Effector CD8-positive, alpha-beta T cell (primary cell): ENCODE measurements at regions not wholly inside any gene's neighbourhood (a gene's known extent, or its start where the extent isn't known, plus 50 kb on each side); places are given as distances from the start of the nearest gene placed in this dataset.
A peak's percentile ranks its signal among the peaks of the same experiment; 100 is the strongest.

Source experiments
- DNase-seq: peaks from one replicate; lab custom pipeline; 2025; lab: John Stamatoyannopoulos, UW

- DNase-seq = no peak
These were observed 122.3 kb downstream of the RPS12 start for GRCh38 chr6:132936646-132937045.

- DNase-seq = no peak
These were observed 123.1 kb downstream of the RPS12 start for GRCh38 chr6:132937466-132937906.

- DNase-seq = no peak
These were observed 134.5 kb downstream of the RPS12 start for GRCh38 chr6:132948889-132949288.

- no peak for DNase-seq
These were observed 136.2 kb downstream of the RPS12 start for GRCh38 chr6:132950566-132950965.

DNA sequence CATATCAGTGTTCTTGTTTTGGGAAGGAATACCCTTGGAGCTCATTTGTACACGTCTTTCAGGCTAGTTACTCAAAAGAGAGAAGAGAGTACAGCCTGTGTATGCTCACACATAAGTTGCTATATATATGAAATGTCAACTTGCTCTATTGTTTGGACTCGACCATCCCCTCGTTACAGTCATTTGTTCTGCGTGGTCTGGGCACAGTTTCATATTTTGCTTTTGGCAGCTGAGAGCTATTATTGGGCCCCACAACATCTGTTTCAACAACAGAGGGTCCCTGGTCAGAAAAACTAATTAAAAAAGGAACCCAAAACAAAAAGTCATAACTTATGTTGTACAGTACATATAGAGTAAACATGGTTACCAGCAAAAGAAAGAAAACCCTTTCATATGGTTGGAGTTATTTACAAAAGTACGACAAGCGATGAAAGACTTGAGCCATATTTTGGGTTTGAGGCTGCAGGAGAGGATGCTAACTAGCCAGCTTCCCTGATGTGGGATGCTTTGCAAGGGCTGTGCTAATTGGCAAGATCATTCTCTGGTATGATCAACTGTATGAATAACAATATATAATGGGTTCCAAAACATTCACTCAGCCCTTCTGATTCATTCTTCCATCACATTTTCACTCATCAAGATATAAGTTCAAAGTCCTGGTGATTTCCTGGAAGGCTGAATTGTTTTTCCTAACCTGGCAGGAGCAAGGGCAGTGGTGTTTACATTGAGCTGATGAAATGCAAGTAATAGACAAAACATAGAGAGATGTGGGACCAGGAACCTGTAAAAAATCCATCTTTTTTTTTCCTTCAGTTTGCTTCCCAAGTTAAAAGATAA is 137.9 kb downstream of the RPS12 start:
- DNase-seq = no peak

- DNase-seq = no peak
These were observed 138.6 kb downstream of the RPS12 start for GRCh38 chr6:132952986-132953385.

GRCh38 chr6:132954222-132954621 is 139.9 kb downstream of the RPS12 start:
- no peak for DNase-seq

DNA sequence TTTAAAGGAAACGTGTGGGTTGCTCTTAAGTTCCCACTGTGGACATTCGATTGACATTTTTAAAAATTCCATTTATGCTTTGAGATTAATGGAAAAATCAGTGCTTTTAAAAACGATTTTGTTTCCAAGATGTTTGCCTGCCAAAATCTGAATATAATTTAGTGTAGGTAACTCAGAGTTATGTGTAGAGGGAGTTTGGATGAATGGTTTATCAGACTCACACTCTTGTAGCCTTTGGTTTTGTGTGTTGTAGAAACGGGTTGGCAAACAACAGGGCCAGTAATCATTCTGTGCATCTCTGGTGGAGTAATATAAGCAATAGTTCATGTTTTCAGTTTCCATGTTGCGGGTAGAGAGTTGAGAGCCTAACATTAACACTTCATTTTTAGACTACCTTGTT is 140.6 kb downstream of the RPS12 start:
- DNase-seq = no peak

GRCh38 chr6:132959639-132960326 is 145.4 kb downstream of the RPS12 start:
- no peak for DNase-seq

DNA sequence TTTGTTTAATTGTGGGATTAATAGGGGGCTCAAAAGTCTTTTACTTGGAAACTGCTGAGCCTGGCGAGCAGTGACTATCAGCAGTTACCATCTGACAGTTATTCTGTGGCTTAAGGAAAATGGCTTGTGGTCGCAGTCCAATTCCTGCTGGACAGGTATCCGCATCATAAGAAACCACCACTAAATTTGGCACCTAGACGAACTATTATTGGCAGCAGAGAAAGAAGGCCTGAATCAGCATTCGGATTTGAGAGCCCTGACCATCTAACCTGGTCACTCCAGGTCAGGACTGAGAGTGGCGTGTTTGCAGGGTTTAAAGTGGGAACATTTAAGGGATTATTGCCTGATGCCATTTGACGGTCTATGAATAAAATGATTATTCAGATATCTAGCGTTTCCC is 146.4 kb downstream of the RPS12 start:
- no peak for DNase-seq

DNA sequence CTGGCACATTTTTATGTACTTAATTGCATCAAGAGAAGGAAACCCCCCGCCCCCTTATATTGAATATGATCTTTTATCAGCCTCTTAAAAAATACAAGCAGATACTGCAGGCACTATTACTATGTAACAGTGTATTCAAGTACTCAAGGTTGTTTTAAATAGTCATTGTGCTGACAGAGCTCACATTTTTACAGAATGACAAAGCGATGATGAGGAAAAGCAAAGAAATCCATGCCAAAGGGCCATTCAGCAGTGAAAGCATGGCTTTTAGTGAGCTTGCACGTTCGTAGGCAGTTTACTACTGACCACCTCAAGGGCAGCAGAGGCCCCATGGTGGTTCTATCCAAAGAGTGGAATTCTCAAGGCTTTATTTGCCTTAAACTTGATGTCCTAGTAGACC is 146.8 kb downstream of the RPS12 start:
- no peak for DNase-seq

DNA sequence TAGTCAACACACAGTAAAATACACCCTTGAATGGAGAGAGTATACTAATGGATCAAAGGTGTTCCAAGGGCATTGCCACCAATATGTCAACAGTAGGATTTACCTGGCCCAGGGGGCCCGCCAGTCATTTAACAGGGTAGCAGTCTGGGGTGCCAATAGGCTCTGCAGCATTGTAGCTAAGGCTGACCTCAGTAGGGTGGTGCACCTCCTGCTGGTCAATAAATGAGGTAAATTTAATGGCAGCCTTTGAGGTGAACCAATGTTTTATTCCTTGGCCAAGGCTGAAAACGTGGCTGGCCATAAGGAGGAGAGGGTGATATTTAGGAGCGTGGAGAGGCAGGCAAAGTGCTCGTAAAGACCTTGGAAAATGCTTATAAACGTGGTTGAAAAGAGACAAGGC is 147.2 kb downstream of the RPS12 start:
- DNase-seq = no peak

- DNase-seq = peak; percentile 4
These were observed 148.8 kb downstream of the RPS12 start for GRCh38 chr6:132962936-132963868.

DNA sequence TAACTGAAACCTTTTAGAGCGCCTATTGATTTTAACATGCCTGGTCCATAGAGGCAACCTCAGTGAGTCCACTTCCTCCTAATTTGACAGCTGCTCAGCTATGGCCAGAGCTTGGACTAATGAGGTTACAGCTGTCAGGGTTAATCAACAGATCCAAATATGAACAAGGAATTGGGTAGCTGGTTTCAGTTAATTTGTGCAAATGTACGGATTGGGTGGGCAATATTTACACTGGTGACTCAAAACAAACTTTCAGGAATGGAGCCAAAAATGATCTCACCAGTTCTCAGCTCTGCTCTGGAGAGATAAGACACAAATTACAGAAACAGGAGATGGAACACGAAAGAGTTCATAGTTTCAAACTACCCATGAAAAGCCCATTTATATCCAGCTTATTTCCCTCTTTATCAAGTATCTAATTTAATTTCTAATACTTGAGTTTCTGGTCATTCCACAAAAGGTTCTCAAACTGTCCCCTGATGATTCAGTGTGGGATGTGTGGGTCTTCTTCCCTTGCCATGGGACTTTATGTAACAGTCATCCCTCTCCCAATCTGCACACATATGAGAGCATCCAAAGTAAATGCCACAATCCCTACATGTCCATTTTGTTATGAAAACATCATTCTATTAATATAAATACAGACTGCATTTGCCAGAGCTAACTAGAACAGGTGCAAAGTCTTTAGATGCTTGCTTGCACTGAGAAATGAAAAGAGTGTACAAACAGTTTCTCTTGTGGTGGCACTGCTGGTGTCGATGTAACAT is 149.9 kb downstream of the RPS12 start:
- DNase-seq = no peak

DNA sequence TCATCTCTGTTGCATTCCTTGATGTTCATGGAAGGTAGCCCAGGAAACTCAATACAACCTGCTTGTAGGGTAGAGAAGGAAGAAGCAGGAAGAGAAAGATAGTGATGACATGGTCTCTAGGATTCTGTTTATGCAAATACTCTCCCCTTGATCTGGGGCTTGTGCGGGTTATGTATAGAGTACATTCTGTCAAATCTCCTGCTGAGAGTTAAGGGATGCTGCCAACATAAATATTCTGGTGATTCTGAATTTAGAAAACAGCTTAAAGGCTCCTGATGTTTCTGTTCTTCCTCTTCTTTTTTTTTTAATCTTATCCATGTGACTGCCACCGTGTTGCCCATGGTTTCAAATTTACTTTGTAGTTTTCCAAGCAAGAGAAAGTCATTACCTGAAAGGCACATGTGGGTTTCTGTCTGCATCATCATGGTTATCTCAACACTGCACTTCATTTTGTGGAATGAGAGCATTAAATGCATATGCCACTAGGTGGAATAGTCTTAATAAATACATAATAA is 150.6 kb downstream of the RPS12 start:
- DNase-seq = no peak

- no peak for DNase-seq
These were observed 153.5 kb downstream of the RPS12 start for GRCh38 chr6:132967871-132968270.

DNA sequence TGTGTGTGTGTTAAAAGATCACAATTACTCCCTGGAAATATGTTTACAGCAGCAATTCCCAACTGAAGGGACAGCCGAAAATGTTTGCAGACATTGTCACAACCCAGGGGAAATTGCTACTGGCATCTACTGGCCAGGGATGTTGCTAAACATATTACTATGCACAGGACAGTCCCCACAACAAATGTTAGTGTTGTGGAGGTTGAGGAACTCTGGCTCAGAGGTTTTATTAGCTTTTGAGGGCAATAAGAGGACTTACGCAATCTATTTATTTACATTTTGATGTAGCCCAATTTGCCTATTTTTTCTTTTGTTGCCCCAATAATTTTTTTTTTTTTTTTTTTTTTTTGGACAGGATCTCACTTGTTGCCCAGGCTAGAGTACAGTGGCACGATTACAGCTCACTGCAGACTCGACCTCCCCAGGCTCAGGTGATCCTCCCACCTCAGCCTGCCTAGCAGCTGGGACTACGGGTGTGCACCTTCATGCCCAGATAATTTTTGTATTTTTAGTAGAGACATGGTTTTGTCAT is 154.1 kb downstream of the RPS12 start:
- no peak for DNase-seq

DNA sequence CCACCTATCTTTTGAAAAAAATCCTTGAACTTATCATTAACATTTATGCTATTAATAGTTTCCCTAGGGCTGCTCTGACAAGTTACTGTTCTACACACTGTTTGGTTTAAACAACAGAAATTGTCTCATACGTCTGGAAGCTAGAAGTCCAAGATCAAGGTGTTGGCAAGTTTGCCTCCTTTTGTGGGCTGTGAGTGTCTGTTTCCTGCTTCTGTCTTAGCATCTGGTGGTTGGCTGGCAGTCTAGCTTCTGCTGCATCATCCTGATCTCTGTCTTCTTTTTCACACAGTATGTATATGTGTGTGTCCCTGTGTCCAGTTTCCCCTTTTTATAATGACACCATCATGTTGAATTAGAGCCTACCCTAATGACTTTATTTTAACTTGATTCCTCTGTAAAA is 154.8 kb downstream of the RPS12 start:
- no peak for DNase-seq

GRCh38 chr6:132971676-132972075 is 157.3 kb downstream of the RPS12 start:
- DNase-seq = no peak

- no peak for DNase-seq
These were observed 157.9 kb downstream of the RPS12 start for GRCh38 chr6:132972254-132972653.

- no peak for DNase-seq
These were observed 158.6 kb downstream of the RPS12 start for GRCh38 chr6:132972971-132973370.
